PC-3 (cell line): ENCODE measurements at regions not wholly inside any gene's neighbourhood (a gene's known extent, or its start where the extent isn't known, plus 50 kb on each side); places are given as distances from the start of the nearest gene placed in this dataset.

Experiments used
- EZH2phosphoT487 ChIP-seq: fragments of 300-600 bp; sonication (generic); IDR thresholded peaks from 2 replicates; pipeline ENCODE4 v1.6.1; 2018; ENCODE audit warnings: mild to moderate bottlenecking, antibody characterized with exemption, low read length, borderline replicate concordance
- TF ChIP-seq, protein P1 (sequence below): fragments of 300-600 bp; sonication (generic); conservative IDR thresholded peaks from 2 replicates; pipeline ENCODE4 v1.5.1; 2017; ENCODE audit warnings: antibody characterized with exemption, low read depth, mild to moderate bottlenecking, low read length

GRCh38 chr21:20257052-20257740, 741.0 kb upstream of the NCAM2 start:
- TF ChIP-seq, protein P1, sequence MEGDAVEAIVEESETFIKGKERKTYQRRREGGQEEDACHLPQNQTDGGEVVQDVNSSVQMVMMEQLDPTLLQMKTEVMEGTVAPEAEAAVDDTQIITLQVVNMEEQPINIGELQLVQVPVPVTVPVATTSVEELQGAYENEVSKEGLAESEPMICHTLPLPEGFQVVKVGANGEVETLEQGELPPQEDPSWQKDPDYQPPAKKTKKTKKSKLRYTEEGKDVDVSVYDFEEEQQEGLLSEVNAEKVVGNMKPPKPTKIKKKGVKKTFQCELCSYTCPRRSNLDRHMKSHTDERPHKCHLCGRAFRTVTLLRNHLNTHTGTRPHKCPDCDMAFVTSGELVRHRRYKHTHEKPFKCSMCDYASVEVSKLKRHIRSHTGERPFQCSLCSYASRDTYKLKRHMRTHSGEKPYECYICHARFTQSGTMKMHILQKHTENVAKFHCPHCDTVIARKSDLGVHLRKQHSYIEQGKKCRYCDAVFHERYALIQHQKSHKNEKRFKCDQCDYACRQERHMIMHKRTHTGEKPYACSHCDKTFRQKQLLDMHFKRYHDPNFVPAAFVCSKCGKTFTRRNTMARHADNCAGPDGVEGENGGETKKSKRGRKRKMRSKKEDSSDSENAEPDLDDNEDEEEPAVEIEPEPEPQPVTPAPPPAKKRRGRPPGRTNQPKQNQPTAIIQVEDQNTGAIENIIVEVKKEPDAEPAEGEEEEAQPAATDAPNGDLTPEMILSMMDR: no peak
- TF ChIP-seq EZH2phosphoT487: no peak
